IPS DF 4.7 (cell line): ENCODE measurements at regions not wholly inside any gene's neighbourhood (a gene's known extent, or its start where the extent isn't known, plus 50 kb on each side); places are given as distances from the start of the nearest gene placed in this dataset.
"Not testable (repeated sequence)": the region's sequence is repeated elsewhere in the genome, so short reads cannot be mapped to it uniquely, and the experiment has no call there.

ENCODE experiments used
- DNase-seq: peaks from one replicate; pipeline ENCODE4 v3.0.0-alpha.2; 2013; ENCODE audit warnings: low spot score; ENCODE audit errors: extremely low read depth

DNA sequence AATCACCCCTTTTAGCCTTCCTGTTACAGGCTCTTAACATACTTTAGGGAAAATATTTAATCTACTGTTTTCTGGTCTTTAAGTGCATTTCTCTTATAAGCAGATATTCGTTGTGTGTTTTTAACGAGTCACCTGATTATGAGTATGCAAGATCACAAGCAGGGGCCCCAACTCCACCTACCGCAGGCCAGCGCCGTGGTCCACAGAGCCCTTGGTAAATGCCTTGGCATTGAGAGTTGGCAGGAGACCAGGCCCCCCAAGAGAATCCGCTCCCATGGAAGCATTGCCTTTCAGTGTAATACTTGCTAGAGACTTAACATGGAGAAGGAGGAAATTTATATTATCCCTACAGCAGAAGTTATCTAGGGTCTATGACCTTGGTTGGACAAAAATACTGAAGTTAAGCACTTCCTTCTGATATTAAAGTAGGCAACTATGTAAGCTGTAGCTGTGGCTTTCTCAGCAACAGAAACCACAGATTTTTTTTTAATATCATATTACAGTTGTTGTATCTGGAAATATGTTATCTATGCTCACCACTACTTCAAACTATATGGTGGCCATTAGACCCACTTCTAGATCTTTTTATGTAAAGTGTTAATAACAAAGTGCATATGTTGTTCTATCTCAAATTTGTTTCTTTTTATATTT, 241.8 kb upstream of the MGAT5 start:
- no peak for DNase-seq

DNA sequence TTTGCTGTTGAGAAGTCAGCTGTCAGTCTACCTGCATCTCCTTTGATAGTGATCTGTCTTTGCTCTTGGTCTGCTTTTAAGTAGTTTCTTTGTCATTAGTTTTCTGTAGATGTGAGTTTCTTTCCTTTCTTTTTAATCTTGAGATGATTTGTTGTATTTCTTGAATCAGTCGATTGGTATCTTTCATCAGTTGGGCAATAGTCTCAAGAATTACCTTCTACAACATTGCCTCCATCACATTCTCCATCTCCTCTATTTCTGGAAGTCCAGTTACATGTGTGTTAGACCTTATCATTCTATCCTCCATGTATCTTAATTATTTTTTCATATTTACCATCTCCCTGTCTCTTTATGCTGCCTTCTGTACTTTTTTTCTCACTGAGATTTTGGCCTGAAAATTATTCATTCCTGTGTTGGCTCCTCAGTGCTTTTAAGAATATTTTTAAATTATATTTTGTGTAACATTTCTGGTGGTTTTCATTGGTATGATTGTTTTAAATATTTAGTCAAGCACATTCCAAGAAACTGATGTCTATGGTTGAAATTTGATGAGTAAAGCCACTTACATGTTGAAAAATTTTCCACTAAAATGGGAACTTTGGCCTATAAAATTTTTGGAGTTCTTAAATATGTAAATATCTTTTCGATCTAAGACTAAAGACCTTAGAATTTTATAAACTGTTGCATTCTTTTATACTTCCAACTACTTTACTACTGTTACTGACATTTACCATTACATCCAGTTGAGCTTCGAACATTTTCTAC, 239.5 kb upstream of the MGAT5 start:
- no peak for DNase-seq

DNA sequence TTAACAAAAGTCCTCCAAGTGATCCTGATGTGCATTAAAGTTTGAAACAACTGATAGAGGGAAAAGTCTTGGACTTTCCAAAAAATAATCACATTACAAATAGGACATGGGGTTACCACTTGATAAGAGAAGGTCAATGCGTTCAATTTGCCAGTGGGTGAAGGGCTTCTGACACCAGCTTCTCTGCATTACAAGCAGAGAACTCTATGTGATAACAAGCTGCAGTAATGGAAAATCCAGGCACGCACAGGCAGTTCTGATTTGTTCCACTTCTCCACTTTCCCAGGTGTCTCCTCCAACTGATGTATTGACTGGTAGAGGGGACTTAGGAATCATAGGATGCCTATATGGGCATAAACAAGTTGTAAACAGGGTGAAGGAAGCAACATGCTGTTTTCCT, 234.0 kb upstream of the MGAT5 start:
- DNase-seq: no peak

DNA sequence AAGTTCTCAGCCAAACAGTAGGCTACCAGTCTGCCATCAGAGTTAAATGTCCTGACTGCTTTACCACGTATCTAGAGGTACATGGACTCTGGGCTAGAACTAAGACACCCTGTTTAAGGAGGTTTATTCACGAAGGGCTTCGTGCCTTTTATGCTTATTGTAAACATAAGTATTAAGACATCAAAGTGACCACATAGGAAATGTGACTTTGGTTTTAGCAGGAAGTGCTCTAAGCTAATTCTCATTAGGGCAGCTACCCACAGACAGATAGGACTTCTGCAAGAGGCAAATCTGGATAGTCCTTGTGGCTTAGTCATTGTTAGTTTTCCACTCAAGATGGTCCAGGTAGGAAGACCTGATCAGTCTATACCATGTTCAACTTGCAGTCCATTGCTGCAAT, 233.3 kb upstream of the MGAT5 start:
- no peak for DNase-seq

DNA sequence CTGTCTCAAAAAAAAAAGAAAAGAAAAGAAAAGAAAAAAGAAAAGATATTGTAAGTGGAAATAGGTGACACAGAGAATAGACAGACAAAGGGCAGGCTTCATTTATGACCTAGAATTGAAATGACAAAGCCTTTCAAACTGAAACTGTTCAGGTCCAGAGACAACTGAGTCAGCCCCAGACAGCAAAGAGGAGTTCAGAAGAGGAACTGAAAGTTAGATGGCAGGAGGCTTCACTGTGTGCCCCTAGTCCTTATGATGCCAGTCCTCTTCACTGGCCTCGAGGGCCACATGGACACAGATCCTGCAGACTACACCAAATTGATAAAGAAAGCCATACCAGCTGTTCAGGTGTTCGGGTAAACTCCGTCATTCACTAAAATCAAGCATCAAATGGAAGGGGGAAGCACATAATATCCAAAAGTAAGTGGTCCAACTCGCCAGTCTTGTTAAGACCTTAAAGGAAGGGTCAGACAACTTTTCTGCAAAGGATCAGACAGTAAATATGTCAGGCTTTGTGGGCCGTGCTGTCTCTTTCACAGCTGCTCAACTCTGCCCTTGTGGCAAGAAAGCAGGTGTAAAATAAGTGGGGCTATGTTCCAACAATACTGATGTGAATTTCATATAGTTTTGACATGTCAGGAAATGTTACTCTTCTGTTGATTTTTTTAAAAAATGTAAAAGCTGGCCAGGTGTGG, 231.9 kb upstream of the MGAT5 start:
- no peak for DNase-seq

DNA sequence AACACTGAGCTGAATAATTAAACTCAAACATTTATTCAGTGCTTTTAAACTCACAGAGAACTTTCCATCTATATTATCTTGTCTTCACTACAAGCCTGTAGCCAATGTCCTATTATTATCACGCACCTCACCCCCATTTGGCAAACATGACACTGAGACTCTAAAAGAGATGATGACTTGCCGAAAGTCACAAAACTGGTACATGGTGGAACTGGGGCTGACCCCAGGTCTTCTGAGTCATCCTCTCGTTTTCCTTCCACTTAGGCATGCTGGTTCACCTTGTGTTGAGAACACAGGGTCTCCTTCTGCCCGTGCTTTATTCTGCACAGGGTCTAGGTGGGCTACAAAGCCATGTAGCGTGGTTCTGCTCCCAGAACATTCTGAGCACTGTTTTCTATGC, 230.0 kb upstream of the MGAT5 start:
- no peak for DNase-seq

DNA sequence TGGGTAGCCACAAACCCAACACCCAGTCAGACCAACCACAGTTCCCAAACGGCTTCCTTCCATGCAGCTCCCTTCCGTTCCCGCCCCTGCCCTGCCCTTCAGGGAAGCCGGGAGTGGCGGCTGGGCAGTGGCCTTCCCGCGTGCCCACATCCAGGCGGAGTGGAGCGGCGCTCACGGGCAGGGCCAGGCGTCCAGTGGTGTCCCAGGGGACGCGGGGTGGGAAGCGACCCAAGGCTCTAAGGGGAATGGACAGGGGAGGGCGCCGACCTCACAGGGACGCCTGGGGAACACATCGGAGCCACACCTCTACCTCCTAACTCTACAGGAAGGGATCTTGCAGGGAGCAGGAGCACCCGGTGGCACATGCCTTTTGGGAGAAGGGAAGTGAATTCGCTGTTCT, 225.9 kb upstream of the MGAT5 start:
- no peak for DNase-seq

DNA sequence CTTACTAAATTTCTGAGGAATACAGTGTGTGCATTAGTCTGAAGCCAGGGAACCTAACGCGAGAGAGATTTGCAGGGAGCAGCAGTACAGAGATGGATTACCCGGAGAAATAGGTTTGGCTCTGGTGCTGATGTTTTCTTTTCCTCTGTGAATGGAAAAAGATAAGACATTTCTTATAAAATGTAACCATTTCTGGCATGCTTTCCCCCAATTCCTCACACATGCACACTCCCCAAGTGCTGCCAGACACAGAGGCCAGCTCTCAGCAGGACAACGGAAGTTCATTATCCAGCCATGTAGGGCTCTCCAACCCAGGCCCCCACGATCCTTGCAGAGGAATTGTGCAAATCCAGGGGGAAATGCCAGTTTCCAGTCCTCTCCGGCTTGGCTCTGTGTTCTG, 224.5 kb upstream of the MGAT5 start:
- no peak for DNase-seq

DNA sequence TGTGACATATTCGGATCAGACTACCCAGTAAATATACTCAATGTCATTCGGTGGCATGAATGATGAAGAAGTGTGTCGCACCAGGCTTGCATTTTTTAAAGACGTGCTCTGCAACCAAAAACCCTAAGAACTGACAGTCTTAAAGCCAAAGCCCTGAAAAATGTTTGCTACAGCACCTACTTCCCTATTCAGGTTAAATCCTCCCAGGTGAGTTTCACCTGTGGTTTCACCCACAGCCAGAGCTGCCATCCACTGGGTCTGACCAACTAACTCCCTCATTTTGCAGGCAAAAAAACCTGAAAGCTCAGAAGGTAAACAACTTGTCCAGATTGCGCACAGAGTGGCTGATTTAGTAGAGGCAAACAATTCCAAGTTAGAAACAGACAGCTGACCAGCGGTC, 222.3 kb upstream of the MGAT5 start:
- no peak for DNase-seq

DNA sequence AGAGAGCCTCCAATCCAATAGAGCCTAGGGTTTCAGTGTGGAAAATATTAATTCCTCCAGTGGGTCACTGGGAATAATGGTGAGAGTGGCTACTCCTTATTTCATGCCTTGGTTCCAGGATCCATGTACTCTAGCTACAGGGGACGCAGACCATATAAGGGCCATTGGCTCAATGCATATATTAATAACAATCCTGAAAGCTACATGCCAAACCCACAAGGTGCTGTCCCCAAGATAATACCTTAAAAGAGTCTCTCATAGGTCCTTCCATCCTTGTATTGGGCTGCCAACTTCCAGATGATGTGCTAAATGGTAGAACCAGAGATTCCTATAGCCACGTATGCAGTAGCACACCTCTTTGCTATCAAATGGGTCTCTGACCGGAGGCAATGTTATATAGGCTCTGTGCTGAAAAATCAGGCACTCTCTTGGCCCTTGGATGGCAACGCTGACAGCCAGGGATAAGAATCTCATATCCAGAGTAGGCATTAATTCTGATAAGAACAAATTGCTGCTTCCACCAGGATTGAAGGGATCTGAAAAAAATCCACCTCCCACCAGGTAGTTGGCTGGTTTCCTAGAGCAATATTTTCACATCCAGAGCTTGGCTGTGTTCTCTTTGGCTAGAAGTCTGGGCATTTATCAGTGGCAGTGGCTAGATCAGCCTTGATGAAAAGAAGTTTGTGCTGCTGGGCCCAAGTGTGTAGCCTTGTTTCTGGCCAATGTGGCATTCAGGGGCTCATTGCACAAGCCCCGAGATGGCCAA, 218.1 kb upstream of the MGAT5 start:
- DNase-seq: no peak

DNA sequence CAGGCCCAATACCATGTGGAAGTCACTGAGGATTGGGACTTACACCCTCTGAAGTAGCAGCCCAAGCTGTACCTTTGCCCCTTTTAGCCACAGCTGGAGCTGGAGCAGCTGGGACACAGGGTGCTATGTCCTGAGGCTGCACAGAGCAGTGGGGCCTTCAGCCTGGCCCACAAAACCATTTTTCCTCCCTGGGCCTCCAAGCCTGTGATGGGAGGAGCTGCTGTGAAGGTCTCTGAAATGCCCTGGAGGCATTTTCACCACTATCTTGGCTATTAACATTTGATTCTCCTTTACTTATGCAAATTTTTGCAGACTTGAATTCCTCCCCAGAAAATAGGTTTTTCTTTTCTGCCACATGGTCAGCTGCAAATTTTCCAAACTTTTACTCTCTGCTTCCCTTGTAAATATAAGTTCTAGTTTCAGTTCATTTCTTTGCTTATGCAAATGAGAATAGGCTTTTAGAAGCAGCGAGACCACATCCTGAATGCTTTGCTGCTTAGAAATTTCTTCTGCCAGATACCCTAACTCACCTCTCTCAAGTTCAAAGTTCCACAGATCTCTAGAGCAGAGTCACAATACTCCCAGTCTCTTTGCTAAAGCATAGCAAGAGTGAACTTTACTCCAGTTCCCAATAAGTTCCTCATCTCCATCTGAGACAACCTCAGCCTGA, 213.8 kb upstream of the MGAT5 start:
- DNase-seq: no peak

DNA sequence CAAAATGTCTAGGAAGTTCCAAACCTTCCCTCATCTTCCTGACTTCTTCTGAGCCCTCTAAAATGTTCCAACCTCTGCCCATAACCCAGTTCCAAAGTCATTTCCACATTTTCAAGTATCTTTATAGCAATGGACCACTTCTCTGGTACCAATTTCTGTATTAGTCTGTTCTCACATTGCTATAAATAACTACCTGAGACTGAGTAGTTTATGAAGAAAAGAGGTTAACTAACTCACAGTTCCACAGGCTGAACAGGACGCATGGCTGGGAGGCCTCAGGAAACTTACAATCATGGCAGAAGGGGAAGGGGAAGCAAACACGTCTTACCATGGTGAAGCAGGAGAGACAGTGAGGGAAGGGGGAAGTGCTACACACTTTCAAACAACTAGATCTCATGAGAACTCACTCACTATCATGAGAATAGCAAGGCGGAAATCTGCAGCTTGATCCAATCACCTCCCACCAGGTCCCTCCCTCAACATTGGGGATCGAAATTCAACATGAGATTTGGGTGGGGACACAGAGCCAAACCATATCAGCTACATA, 213.2 kb upstream of the MGAT5 start:
- not testable (repeated sequence) for DNase-seq

DNA sequence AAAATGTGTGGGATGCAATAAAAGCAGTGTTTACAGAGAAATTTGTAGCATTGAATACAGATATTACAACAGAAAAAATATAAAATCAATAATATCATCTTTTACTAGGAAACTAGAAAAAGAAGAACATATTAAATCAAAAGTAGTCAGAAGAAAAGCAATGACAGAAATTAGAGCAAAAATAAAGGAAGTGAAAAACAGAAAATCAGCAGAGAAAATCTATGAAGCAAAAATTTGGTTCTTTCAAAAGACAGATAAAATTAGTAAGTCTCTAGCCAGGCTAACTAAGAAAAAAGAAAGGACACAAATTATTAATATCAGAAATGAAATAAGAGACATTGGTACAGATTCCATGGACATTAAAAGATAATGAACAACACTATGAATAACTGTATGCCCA, 212.0 kb upstream of the MGAT5 start:
- DNase-seq: no peak

DNA sequence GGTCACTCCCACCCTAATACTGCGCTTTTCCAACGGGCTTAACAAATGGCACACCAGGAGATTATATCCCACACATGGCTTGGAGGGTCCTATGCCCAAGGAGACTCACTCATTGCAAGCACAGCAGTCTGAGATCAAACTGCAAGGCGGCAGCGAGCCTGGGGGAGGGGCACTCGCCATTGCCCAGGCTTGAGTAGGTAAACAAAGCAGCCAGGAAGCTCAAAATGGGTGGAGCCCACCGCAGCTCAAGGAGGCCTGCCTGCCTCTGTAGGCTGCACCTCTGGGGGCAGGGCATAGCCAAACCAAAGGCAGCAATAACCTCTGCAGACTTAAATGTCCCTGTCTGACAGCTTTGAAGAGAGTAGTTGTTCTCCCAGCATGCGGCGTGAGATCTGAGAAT, 210.8 kb upstream of the MGAT5 start:
- not testable (repeated sequence) for DNase-seq

DNA sequence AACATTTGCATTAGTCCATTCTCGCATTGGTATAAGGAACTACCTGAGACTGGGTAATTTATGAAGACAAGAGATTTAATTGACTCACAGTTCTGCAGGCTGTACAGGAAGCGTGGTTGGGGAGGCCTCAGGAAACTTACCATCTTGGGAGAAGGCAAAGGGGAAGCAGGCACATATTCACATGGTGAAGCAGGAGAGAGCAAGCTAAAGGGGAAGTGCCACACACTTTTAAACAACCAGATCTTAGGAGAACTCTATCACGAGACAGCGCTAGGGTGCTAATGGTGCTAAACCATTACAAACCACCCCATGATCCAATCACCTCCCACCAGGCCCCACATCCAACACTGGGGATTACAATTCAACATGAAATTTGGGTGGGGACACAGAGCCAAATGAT, 201.7 kb upstream of the MGAT5 start:
- DNase-seq: no peak

DNA sequence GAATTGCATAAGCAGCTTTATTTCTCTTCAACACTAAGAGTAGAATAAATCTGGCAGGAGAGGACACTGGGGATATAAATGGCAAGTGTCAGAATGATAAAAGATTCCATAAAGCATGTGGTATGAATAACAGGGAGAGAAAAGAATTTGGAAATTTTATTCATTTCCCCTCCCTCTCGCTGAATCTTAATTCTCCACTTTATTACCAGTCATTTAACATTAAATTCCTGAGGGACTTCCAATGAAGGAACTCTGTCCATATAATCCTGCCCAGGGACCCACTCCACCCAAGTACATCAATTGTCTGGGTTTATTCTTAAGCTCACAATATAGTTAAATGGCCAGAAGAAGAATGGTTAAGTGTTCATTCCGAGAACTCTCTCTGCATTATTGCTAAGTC, 197.7 kb upstream of the MGAT5 start:
- no peak for DNase-seq

DNA sequence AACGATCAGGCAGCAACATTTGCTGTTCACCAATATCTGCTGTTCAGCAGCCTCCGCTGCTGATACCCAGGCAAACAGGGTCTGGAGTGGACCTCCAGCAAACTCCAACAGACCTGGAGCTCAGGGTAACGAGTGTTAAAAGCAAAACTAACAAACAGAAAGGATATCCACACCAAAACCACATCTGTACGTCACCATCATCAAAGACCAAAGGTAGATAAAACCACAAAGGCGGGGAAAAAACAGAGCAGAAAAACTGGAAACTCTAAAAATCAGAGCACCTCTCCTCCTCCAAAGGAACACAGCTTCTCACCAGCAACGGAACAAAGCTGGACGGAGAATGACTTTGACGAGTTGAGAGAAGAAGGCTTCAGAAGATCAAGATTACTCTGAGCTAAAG, 192.8 kb upstream of the MGAT5 start:
- not testable (repeated sequence) for DNase-seq

DNA sequence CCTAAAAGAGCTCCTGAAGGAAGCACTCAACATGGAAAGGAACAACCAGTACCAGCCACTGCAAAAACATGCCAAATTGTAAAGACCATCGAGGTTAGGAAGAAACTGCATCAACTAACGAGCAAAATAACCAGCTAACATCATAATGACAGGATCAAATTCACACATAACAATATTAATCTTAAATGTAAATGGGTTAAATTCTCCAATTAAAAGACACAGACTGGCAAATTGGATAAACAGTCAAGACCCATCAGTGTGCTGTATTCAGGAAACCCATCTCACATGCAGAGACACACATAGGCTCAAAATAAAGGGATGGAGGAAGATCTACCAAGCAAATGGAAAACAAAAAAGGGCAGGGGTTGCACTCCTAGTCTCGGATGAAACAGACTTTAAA, 191.6 kb upstream of the MGAT5 start:
- DNase-seq: not testable (repeated sequence)

DNA sequence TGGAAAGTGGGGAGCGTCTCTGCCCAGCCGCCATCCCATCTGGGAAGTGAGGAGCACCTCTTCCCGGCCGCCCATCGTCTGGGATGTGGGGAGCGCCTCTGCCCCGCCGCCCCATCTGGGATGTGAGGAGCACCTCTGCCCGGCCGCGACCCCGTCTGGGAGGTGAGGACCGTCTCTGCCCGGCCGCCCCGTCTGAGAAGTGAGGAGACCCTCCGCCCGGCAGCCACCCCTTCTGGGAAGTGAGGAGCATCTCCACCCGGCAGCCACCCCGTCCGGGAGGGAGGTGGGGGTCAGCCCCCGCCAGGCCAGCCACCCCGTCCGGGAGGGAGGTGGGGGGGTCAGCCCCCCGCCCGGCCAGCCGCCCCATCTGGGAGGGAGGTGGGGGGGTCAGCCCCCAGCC, 190.0 kb upstream of the MGAT5 start:
- not testable (repeated sequence) for DNase-seq

DNA sequence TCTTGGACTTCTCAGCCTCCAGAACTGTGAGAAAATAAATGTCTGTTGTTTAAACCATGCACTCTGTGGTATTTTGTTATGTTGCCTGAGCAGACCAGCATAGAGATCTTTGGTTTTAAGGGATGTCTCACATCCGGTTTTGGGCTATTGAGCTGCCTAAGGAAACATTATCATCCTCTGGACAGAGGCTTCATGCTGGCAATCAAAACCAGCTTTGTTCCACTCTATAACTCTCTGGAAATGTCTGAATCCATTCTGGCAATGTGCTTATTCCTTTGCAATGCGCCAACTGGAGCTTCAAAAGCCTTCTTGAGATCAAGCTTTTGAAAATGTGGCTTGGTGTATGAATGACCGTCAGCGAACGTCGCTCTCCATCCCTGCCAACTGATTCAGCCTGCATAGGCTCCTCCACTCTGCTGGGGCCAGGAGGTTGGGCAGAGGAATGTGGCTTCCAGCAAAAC, 183.6 kb upstream of the MGAT5 start:
- no peak for DNase-seq

DNA sequence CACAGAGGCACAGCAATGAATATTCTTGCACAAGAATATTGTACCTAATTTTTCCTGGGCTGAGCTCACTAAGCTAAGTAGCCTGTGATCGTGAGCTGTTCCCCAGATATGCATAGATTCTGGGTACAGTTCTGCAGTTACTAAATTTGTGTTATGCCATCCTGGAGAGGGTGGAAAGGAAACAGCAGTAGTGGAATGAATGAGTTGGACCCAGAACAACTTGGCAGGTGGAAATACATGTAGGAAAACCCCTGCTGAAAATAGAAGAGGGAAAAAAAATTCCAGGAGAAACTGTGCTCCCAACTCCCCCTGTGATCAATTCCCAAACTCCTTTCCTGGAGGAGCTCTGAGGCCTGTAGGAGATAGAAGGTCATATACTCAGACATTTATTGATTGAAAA, 181.5 kb upstream of the MGAT5 start:
- no peak for DNase-seq
